B cell (primary cell): ENCODE measurements at regions not wholly inside any gene's neighbourhood (a gene's known extent, or its start where the extent isn't known, plus 50 kb on each side); places are given as distances from the start of the nearest gene placed in this dataset.

Experiments
- ATAC-seq: fragments of 200-7000 bp; cut with Tn5 transposase; one replicate; pipeline ENCODE4 v1.10.0; 2021; ENCODE audit warnings: low read depth, mild to moderate bottlenecking, moderate number of reproducible peaks, moderate library complexity
- CTCF ChIA-PET: fragments of 350-600 bp; sonication (Branson Sonifier 250); formaldehyde crosslinking; loops from one replicate; lab custom pipeline; 2021; ENCODE audit warnings: antibody characterized with exemption, inconsistent platforms; lab: Charles Lee
- POLR2A ChIA-PET: fragments of 350-600 bp; sonication (Branson Sonifier 250); formaldehyde crosslinking; loops from one replicate; lab custom pipeline; 2021; ENCODE audit warnings: antibody characterized with exemption; lab: Charles Lee
- DNase-seq: peaks from one replicate; pipeline ENCODE4 v3.0.0; 2013
- H2AFZ ChIP-seq: 2 replicates; pipeline ENCODE4 v1.6.1; 2012; ENCODE audit warnings: mild to moderate bottlenecking, low read depth, low read length; ENCODE audit not compliant: insufficient read depth, poor library complexity, severe bottlenecking
- H3K27ac ChIP-seq, 2 donors: 1 replicate in 1 of 2; 2 replicates in 1 of 2; pipeline ENCODE4 v1.5.1; 2012 to 2013; ENCODE audit warnings: low read length in 2 of 2, mild to moderate bottlenecking in 2 of 2, moderate library complexity in 1 of 2
- H3K27me3 ChIP-seq, 4 experiments: fragments of 200-600 bp in 1 of 4; sonication (generic) in 1 of 4; replicated peaks in 1 of 4; 1 replicate in 2 of 4; 2 replicates in 2 of 4; pipeline versions ENCODE4 v1.6.1 to v1.7.0; 2013 to 2016; ENCODE audit warnings: low read length in 3 of 4, mild to moderate bottlenecking in 2 of 4, mixed read lengths in 1 of 4, moderate library complexity in 1 of 4; ENCODE audit not compliant: insufficient read depth in 4 of 4, control insufficient read depth in 3 of 4; ENCODE audit errors: control extremely low read depth in 1 of 4
- H3K36me3 ChIP-seq, 2 experiments: replicated peaks in 1 of 2; 1 replicate in 1 of 2; 2 replicates in 1 of 2; pipeline versions ENCODE4 v1.6.1 to v1.7.1; 2013; ENCODE audit warnings: low read length in 1 of 2; ENCODE audit not compliant: insufficient read depth in 2 of 2, control insufficient read depth in 1 of 2; ENCODE audit errors: control extremely low read depth in 1 of 2, extremely low read depth in 1 of 2
- H3K4me1 ChIP-seq, 2 donors: fragments of 200-600 bp in 1 of 2; sonication (generic) in 1 of 2; 1 replicate in 1 of 2; 2 replicates in 1 of 2; pipeline versions ENCODE4 v1.5.1 to v1.6.1; 2013 to 2017; ENCODE audit warnings: low read length in 2 of 2; ENCODE audit not compliant: control insufficient read depth in 2 of 2, insufficient read depth in 2 of 2
- H3K4me2 ChIP-seq: replicated peaks from 2 replicates; pipeline ENCODE3; 2012; ENCODE audit warnings: mild to moderate bottlenecking, low read depth, low read length; ENCODE audit not compliant: poor library complexity, severe bottlenecking
- H3K4me3 ChIP-seq, 5 experiments: fragments of 200-600 bp in 1 of 5; sonication (generic) in 1 of 5; 1 replicate in 3 of 5; 2 replicates in 2 of 5; pipeline versions ENCODE4 v1.5.1 to v1.7.0; 2011 to 2016; ENCODE audit warnings: low read length in 4 of 5, mild to moderate bottlenecking in 4 of 5, low read depth in 2 of 5, control low read depth in 1 of 5, moderate library complexity in 1 of 5; ENCODE audit not compliant: insufficient read depth in 1 of 5; ENCODE audit errors: control extremely low read depth in 1 of 5, extremely low read depth in 1 of 5
- H3K79me2 ChIP-seq: fragments of 200-600 bp; sonication (generic); one replicate; pipeline ENCODE4 v1.6.0; 2016; ENCODE audit warnings: low read length; ENCODE audit not compliant: control insufficient read depth, insufficient read depth
- H3K9ac ChIP-seq: fragments of 200-600 bp; sonication (generic); 2 replicates; pipeline ENCODE4 v1.6.1; 2017; ENCODE audit warnings: mild to moderate bottlenecking, low read length, moderate library complexity
- H3K9me3 ChIP-seq, 3 donors: one replicate each; pipeline versions ENCODE4 v1.6.1 to v1.7.1; 2013; ENCODE audit warnings: low read length in 2 of 3; ENCODE audit not compliant: control insufficient read depth in 2 of 3, insufficient read depth in 1 of 3; ENCODE audit errors: control extremely low read depth in 1 of 3
- H4K20me1 ChIP-seq: 2 replicates; pipeline ENCODE4 v1.6.0; 2012; ENCODE audit warnings: mild to moderate bottlenecking, low read length; ENCODE audit not compliant: insufficient read depth, control insufficient read depth, poor library complexity, severe bottlenecking
- H3K27ac Mint-ChIP-seq: one replicate; pipeline ENCODE4 v1.8.0; 2021; ENCODE audit warnings: mixed read lengths
- H3K27me3 Mint-ChIP-seq: one replicate; pipeline ENCODE4 v1.8.0; 2021; ENCODE audit warnings: mixed read lengths
- H3K4me1 Mint-ChIP-seq: one replicate; pipeline ENCODE4 v1.8.0; 2021; ENCODE audit warnings: mixed read lengths
- H3K4me3 Mint-ChIP-seq: one replicate; pipeline ENCODE4 v1.8.0; 2021; ENCODE audit warnings: mixed read lengths
- H3K9me3 Mint-ChIP-seq: one replicate; pipeline ENCODE4 v1.8.0; 2022; ENCODE audit warnings: mixed read lengths; ENCODE audit not compliant: insufficient read depth
- CTCF ChIP-seq: fragments of 200-600 bp; IDR thresholded peaks from one replicate; pipeline ENCODE4 v1.8.0; 2022; ENCODE audit warnings: antibody characterized with exemption, mild to moderate bottlenecking
- EZH2 ChIP-seq: IDR thresholded peaks from 2 replicates; pipeline ENCODE4 v1.6.1; 2012; ENCODE audit warnings: borderline replicate concordance, low read depth, mild to moderate bottlenecking, moderate library complexity, low read length; ENCODE audit not compliant: insufficient read depth, poor library complexity, severe bottlenecking
- WGBS: methylation state at CpG from one replicate; pipeline ENCODE4 v1.1.5; 2013; ENCODE audit warnings: missing lambda C conversion rate; ENCODE audit not compliant: insufficient coverage; 5-methylcytosine and 5-hydroxymethylcytosine counted together
- intact Hi-C: fragments of 100-400 bp; cut with micrococcal nuclease; formaldehyde crosslinking; loops from one replicate; pipeline ENCODE4 v1.10.0; 2022

- intact Hi-C loops: no loop called here
- H3K27me3 Mint-ChIP-seq: no peaks in the 10 kb centered on the region
- no peak overlapping the region for H3K9ac ChIP-seq
- H3K4me2 ChIP-seq: no peak overlapping the region
- 91% methylated on average over 26 of the region's 27 CpGs for WGBS
- H4K20me1 ChIP-seq: no peaks in the 10 kb centered on the region
- H3K27ac ChIP-seq: no peak overlapping the region
- H3K27me3 ChIP-seq: peaks cover 0 to 3% (median 0%) of the 10 kb centered on the region in 4 experiments
- no peaks in the 10 kb centered on the region for H3K79me2 ChIP-seq
- H3K4me1 Mint-ChIP-seq: no peaks in the 10 kb centered on the region
- H3K9me3 ChIP-seq: peaks cover 2 to 13% (median 6%) of the 10 kb centered on the region in 3 donors
- ChIA-PET CTCF (interaction anchor here (1.0 to 1.3 kb wide), 2 partner anchors 176 to 507 kb away, joined by 3 to 5 read pairs; no protein-coding TSS in a partner anchor), POLR2A (interaction anchor here (0.7 kb wide), 1 partner anchor 70 kb away, joined by 7 read pairs; no protein-coding TSS in a partner anchor)
- DNase-seq (no peak), ATAC-seq (no peak)
- H3K4me1 ChIP-seq: no peaks in the 10 kb centered on the region
- no peak overlapping the region for H2AFZ ChIP-seq
- peaks cover 2% of the 10 kb centered on the region for H3K9me3 Mint-ChIP-seq
- H3K4me3 ChIP-seq: no peak overlapping the region
- TF ChIP-seq EZH2 (no peak), CTCF (no peak)
- no peak overlapping the region for H3K27ac Mint-ChIP-seq
- peaks cover 0 to 3% of the 10 kb centered on the region in 2 experiments for H3K36me3 ChIP-seq
- no peak overlapping the region for H3K4me3 Mint-ChIP-seq
These were observed 365.7 kb downstream of the SEC14L1 start for GRCh38 chr17:77506371-77506991.

DNA sequence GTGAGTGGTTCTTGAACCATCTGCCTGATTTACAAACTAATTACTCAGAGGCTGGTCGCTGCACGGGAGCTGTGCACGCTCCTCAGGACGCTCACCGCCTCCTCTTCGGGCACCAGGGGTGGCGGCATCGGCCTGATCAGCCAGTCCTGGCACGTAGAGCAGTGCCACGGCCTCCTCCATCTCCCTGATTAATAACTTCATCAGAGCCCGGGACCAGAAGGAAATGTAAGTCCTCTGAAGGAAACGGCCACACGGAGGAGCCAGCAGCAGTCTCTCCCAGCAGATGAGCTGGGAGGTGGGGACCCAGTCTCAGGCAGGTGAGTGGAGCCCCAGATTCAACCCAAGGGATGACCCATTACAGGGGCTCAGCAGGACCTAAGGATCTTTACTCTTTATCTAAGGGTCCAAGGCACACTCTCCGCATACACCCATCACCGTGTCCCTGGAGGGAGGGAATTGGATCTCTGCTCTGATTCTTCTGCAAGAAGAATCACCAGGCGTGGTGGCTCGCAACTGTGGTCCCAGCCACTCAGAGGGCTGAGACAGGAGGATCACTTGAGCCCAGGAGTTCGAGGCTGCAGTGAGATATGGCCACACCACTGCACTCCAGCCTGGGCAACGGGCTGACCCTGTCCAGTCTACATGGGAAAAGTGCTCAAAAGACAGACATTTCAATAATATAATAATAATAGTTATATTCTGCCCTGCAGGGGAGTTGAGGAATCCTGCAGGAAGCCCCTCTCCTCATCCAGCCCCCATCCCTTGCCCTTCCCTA, 366.5 kb downstream of the SEC14L1 start:
- ChIA-PET CTCF (no interaction called here), POLR2A (no interaction called here)
- no peaks in the 10 kb centered on the region for H3K27me3 Mint-ChIP-seq
- WGBS: 74% methylated on average over 13 of the region's 19 CpGs
- H3K4me2 ChIP-seq: no peak overlapping the region
- DNase-seq: no peak
- H3K27me3 ChIP-seq: peaks cover 0 to 3% (median 0%) of the 10 kb centered on the region in 4 experiments
- H3K27ac ChIP-seq: no peak overlapping the region
- H3K9ac ChIP-seq: no peak overlapping the region
- no peak overlapping the region for H3K27ac Mint-ChIP-seq
- peaks cover 7% of the 10 kb centered on the region for H3K9me3 Mint-ChIP-seq
- no peak for ATAC-seq
- no peaks in the 10 kb centered on the region for H3K4me1 Mint-ChIP-seq
- H4K20me1 ChIP-seq: no peaks in the 10 kb centered on the region
- no peak overlapping the region for H3K4me3 ChIP-seq
- no peaks in the 10 kb centered on the region for H3K36me3 ChIP-seq
- no peaks in the 10 kb centered on the region for H3K79me2 ChIP-seq
- no peak overlapping the region for H3K4me3 Mint-ChIP-seq
- no peak for TF ChIP-seq CTCF
- no peak for TF ChIP-seq EZH2
- intact Hi-C loops: no loop called here
- H2AFZ ChIP-seq: no peak overlapping the region
- peaks cover 5 to 14% (median 13%) of the 10 kb centered on the region in 3 donors for H3K9me3 ChIP-seq
- no peaks in the 10 kb centered on the region for H3K4me1 ChIP-seq
